ENCODE measurements at regions not wholly inside any gene's neighbourhood (a gene's known extent, or its start where the extent isn't known, plus 50 kb on each side); places are given as distances from the start of the nearest gene placed in this dataset.

- no peaks in the 10 kb centered on the region for H3K36me3 Mint-ChIP-seq
- no peak for ATAC-seq
- no peaks in the 10 kb centered on the region for H3K27me3 Mint-ChIP-seq (ENCODE audit: low read depth)
- H3K4me3 Mint-ChIP-seq: no peak overlapping the region
- peaks cover 5% of the 10 kb centered on the region for H3K9me3 Mint-ChIP-seq
- DNase-seq (ENCODE audit: low spot score): no peak
- no peak overlapping the region for H3K27ac Mint-ChIP-seq
- H3K4me1 Mint-ChIP-seq: no peaks in the 10 kb centered on the region
- no peak for TF ChIP-seq ETV6 (CRISPR knock-in tag; IDR thresholded peaks at IDR 0.05)
- TF ChIP-seq ZBTB43 (CRISPR knock-in tag; IDR thresholded peaks at IDR 0.05): no peak
- TF ChIP-seq ZNF416 (CRISPR knock-in tag; IDR thresholded peaks at IDR 0.05): no peak
- ChIA-PET POLR2A (no interaction called here), CTCF (no interaction called here)
These were observed 227.3 kb upstream of the CDH18 start for GRCh38 chr5:20215257-20215656.

GRCh38 chr5:20213803-20214202, 225.8 kb upstream of the CDH18 start:
- H3K9me3 Mint-ChIP-seq: peaks cover 6% of the 10 kb centered on the region
- ATAC-seq (no peak), DNase-seq (ENCODE audit: low spot score) (no peak)
- H3K4me1 Mint-ChIP-seq: no peaks in the 10 kb centered on the region
- CTCF ChIA-PET: no interaction called here
- POLR2A ChIA-PET: no interaction called here
- H3K4me3 Mint-ChIP-seq: no peak overlapping the region
- no peak overlapping the region for H3K27ac Mint-ChIP-seq
- H3K36me3 Mint-ChIP-seq: no peaks in the 10 kb centered on the region
- H3K27me3 Mint-ChIP-seq (ENCODE audit: low read depth): no peaks in the 10 kb centered on the region
- TF ChIP-seq IRF2 (CRISPR knock-in tag; IDR thresholded peaks at IDR 0.05; ENCODE audit: borderline replicate concordance, low read depth) (no peak), SMAD4 (CRISPR knock-in tag; IDR thresholded peaks at IDR 0.05) (no peak), SMAD3 (CRISPR knock-in tag; IDR thresholded peaks at IDR 0.05; ENCODE audit: borderline replicate concordance) (no peak), E2F5 (CRISPR knock-in tag; IDR thresholded peaks at IDR 0.05) (no peak), NFE2L1 (CRISPR knock-in tag; IDR thresholded peaks at IDR 0.05) (no peak), ZNF138 (CRISPR knock-in tag; conservative IDR thresholded peaks at IDR 0.05) (no peak), ZMAT4 (CRISPR knock-in tag; IDR thresholded peaks at IDR 0.05) (no peak), NR2C2 (CRISPR knock-in tag; IDR thresholded peaks at IDR 0.05) (no peak), ETV6 (CRISPR knock-in tag; IDR thresholded peaks at IDR 0.05) (no peak), JAZF1 (CRISPR knock-in tag; IDR thresholded peaks at IDR 0.05) (no peak), TEAD4 (CRISPR knock-in tag; IDR thresholded peaks at IDR 0.05) (no peak), TEAD1 (CRISPR knock-in tag; IDR thresholded peaks at IDR 0.05) (no peak), ARID4B (CRISPR knock-in tag; IDR thresholded peaks at IDR 0.05; ENCODE audit: borderline replicate concordance) (no peak), FOXJ3 (CRISPR knock-in tag; IDR thresholded peaks at IDR 0.05; ENCODE audit: borderline replicate concordance) (no peak), ATF1 (CRISPR knock-in tag; IDR thresholded peaks at IDR 0.05) (no peak), ZNF423 (CRISPR knock-in tag; IDR thresholded peaks at IDR 0.05) (no peak)
- TF ChIP-seq, protein P1, sequence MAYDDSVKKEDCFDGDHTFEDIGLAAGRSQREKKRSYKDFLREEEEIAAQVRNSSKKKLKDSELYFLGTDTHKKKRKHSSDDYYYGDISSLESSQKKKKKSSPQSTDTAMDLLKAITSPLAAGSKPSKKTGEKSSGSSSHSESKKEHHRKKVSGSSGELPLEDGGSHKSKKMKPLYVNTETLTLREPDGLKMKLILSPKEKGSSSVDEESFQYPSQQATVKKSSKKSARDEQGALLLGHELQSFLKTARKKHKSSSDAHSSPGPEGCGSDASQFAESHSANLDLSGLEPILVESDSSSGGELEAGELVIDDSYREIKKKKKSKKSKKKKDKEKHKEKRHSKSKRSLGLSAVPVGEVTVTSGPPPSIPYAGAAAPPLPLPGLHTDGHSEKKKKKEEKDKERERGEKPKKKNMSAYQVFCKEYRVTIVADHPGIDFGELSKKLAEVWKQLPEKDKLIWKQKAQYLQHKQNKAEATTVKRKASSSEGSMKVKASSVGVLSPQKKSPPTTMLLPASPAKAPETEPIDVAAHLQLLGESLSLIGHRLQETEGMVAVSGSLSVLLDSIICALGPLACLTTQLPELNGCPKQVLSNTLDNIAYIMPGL (CRISPR knock-in tag; IDR thresholded peaks at IDR 0.05): no peak
- TF ChIP-seq, protein P2, sequence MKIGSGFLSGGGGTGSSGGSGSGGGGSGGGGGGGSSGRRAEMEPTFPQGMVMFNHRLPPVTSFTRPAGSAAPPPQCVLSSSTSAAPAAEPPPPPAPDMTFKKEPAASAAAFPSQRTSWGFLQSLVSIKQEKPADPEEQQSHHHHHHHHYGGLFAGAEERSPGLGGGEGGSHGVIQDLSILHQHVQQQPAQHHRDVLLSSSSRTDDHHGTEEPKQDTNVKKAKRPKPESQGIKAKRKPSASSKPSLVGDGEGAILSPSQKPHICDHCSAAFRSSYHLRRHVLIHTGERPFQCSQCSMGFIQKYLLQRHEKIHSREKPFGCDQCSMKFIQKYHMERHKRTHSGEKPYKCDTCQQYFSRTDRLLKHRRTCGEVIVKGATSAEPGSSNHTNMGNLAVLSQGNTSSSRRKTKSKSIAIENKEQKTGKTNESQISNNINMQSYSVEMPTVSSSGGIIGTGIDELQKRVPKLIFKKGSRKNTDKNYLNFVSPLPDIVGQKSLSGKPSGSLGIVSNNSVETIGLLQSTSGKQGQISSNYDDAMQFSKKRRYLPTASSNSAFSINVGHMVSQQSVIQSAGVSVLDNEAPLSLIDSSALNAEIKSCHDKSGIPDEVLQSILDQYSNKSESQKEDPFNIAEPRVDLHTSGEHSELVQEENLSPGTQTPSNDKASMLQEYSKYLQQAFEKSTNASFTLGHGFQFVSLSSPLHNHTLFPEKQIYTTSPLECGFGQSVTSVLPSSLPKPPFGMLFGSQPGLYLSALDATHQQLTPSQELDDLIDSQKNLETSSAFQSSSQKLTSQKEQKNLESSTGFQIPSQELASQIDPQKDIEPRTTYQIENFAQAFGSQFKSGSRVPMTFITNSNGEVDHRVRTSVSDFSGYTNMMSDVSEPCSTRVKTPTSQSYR (CRISPR knock-in tag; IDR thresholded peaks at IDR 0.05): no peak
- TF ChIP-seq, protein P3, sequence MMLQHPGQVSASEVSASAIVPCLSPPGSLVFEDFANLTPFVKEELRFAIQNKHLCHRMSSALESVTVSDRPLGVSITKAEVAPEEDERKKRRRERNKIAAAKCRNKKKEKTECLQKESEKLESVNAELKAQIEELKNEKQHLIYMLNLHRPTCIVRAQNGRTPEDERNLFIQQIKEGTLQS (CRISPR knock-in tag; conservative IDR thresholded peaks at IDR 0.05): no peak
